Prostate gland (tissue), 2 donors: ENCODE measurements at regions not wholly inside any gene's neighbourhood (a gene's known extent, or its start where the extent isn't known, plus 50 kb on each side); places are given as distances from the start of the nearest gene placed in this dataset.

Experiments used
- DNase-seq: peaks from one replicate; pipeline ENCODE4 v3.0.0-alpha.2; 2019; ENCODE audit warnings: low spot score
- H3K27ac ChIP-seq, 2 donors: fragments of 200-600 bp; sonication (generic); 2 replicates each; pipeline ENCODE4 v1.5.1; 2017 to 2019
- H3K27me3 ChIP-seq: fragments of 200-600 bp; sonication (generic); replicated peaks from 2 replicates; pipeline ENCODE4 v1.5.1; 2019; ENCODE audit not compliant: insufficient read depth
- H3K36me3 ChIP-seq, 2 donors: fragments of 200-600 bp; sonication (generic); 1 replicate in 1 of 2; 2 replicates in 1 of 2; pipeline versions ENCODE4 v1.5.1 to v1.8.1; 2017 to 2019
- H3K4me1 ChIP-seq: fragments of 200-600 bp; sonication (generic); replicated peaks from 2 replicates; pipeline ENCODE4 v1.5.1; 2019
- H3K4me3 ChIP-seq, 2 donors: fragments of 200-600 bp; sonication (generic); 2 replicates each; pipeline ENCODE4 v1.5.1; 2017 to 2019
- H3K9me3 ChIP-seq: fragments of 200-600 bp; sonication (generic); 2 replicates; pipeline ENCODE4 v1.5.1; 2017
- POLR2A ChIP-seq: fragments of 450-650 bp; IDR thresholded peaks from one replicate; pipeline ENCODE4 v1.6.1; 2016; ENCODE audit warnings: antibody characterized with exemption, mild to moderate bottlenecking
- POLR2AphosphoS5 ChIP-seq: sonication (generic); formaldehyde crosslinking; IDR thresholded peaks from one replicate; pipeline ENCODE4 v1.6.1; 2017; ENCODE audit warnings: antibody characterized with exemption
- WGBS: methylation state at CpG from one replicate; pipeline ENCODE4 v1.1.5; 2018; 5-methylcytosine and 5-hydroxymethylcytosine counted together
- intact Hi-C: fragments of 100-400 bp; cut with DNase I; formaldehyde crosslinking; loops from one replicate; pipeline ENCODE4 v1.14.2; 2022
- TF ChIP-seq, protein P1 (sequence below), 4 experiments: fragments of 200-600 bp in 2 of 4; fragments of 450-650 bp in 2 of 4; sonication (generic) in 2 of 4; IDR thresholded peaks; 1 replicate in 3 of 4; 2 replicates in 1 of 4; pipeline ENCODE4 v1.5.1; 2016 to 2019; ENCODE audit warnings: antibody characterized with exemption in 4 of 4, mild to moderate bottlenecking in 2 of 4, moderate library complexity in 2 of 4

DNA sequence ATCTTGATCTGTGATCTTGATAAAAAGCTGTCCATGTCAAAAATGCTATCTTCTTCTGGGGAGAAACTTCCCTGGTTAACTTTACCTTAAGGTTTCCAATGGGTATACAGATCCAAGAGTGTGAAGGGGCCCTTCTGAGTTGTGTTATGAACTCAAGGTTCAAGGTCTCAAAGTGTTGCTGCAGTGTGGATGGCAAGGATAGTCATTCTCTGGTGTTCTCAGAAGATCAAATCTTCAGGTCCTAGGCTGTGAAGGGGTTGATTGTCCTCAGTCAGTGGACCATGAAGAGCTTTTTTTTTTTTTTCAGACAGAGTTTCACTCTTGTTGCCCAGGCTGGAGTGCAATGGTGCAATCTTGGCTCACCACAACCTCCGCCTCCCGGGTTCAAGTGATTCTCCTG is 114.4 kb downstream of the SPTSSA start:
- WGBS: 96% methylated on average over 2 of the region's 2 CpGs
- H3K27me3 ChIP-seq: no peaks in the 10 kb centered on the region
- intact Hi-C loops: no loop called here

DNA sequence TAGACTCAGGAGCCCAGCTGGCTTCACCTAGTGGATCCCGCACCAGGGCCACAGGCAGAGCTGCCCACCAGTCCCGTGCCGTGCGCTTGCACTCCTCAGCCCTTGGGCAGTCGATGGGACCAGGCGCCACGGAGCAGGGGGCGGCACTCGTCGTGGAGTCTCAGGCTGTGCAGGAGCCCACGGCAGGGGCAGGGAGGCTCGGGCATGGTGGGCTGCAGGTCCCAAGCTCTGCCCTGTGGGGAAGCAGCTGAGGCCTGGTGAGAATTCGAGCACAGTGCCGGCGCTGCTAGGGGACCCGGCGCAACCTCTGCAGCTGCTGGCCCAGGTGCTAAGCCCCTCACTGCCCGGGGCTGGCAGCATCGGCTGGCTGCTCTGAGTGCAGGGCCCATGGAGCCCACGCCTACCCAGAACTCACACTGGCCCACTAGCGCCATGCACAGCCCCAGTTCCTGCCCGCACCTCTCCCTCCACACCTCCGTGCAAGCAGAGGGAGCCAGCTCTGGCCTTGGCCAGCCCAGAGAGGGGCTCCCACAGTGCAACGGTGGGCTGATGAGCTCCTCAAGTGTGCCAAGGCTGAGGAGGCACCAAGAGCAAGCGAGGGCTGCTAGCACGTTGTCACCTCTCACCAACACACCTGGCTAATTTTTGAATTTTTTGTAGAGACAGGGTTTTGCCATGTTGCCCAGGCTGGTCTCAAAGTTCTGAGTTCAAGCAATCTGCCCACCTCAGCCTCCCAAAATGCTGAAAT is 116.1 kb downstream of the SPTSSA start:
- TF ChIP-seq, protein P1, sequence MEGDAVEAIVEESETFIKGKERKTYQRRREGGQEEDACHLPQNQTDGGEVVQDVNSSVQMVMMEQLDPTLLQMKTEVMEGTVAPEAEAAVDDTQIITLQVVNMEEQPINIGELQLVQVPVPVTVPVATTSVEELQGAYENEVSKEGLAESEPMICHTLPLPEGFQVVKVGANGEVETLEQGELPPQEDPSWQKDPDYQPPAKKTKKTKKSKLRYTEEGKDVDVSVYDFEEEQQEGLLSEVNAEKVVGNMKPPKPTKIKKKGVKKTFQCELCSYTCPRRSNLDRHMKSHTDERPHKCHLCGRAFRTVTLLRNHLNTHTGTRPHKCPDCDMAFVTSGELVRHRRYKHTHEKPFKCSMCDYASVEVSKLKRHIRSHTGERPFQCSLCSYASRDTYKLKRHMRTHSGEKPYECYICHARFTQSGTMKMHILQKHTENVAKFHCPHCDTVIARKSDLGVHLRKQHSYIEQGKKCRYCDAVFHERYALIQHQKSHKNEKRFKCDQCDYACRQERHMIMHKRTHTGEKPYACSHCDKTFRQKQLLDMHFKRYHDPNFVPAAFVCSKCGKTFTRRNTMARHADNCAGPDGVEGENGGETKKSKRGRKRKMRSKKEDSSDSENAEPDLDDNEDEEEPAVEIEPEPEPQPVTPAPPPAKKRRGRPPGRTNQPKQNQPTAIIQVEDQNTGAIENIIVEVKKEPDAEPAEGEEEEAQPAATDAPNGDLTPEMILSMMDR (IDR thresholded peaks at IDR 0.05): no peak
- no peak for TF ChIP-seq POLR2AphosphoS5
- no peak for TF ChIP-seq POLR2A
- H3K27me3 ChIP-seq: no peaks in the 10 kb centered on the region
- no peak overlapping the region for H3K27ac ChIP-seq
- no peaks in the 10 kb centered on the region for H3K9me3 ChIP-seq
- WGBS: 91% methylated on average over 13 of the region's 26 CpGs
- H3K36me3 ChIP-seq: no peaks in the 10 kb centered on the region
- H3K4me1 ChIP-seq: no peaks in the 10 kb centered on the region
- DNase-seq: no peak
- no peak overlapping the region for H3K4me3 ChIP-seq
- intact Hi-C loops: no loop called here

More for the DNA sequence above, 114.4 kb downstream of the SPTSSA start:
- Histone ChIP-seq H3K9me3 (no peaks in the 10 kb centered on the region), H3K27ac (no peak overlapping the region), H3K36me3 (no peaks in the 10 kb centered on the region), H3K4me3 (no peak overlapping the region), H3K4me1 (no peaks in the 10 kb centered on the region)
- DNase-seq: no peak
- no peak for TF ChIP-seq POLR2AphosphoS5
- no peak for TF ChIP-seq POLR2A
- TF ChIP-seq, protein P1 (IDR thresholded peaks at IDR 0.05): no peak

DNA sequence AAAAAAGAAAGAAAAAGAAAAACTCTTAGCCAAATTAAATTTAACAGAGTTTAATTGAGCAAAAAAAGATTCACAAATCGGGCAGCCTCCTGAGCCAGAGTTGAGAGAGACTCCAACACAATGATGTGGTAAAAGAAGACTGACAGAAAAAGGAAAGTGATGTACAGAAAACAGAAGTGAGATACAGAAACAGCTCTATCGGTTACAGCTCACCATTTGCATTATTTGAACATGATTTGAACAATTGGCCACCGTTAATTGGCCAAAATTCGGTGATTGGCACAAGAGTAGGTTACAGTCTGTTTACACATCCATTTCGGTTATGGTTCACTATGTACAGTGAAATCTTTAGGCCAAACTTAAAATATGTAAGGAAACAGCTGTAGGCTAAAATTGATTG is 117.7 kb downstream of the SPTSSA start:
- H3K27ac ChIP-seq: no peak overlapping the region
- no peaks in the 10 kb centered on the region for H3K9me3 ChIP-seq
- H3K4me3 ChIP-seq: no peak overlapping the region
- no peaks in the 10 kb centered on the region for H3K4me1 ChIP-seq
- no peaks in the 10 kb centered on the region for H3K36me3 ChIP-seq
- 86% methylated on average over 5 of the region's 5 CpGs for WGBS
- no peak for TF ChIP-seq POLR2A
- TF ChIP-seq, protein P1 (IDR thresholded peaks at IDR 0.05): no peak
- no peak for TF ChIP-seq POLR2AphosphoS5
- H3K27me3 ChIP-seq: no peaks in the 10 kb centered on the region
- intact Hi-C loops: no loop called here
- no peak for DNase-seq

DNA sequence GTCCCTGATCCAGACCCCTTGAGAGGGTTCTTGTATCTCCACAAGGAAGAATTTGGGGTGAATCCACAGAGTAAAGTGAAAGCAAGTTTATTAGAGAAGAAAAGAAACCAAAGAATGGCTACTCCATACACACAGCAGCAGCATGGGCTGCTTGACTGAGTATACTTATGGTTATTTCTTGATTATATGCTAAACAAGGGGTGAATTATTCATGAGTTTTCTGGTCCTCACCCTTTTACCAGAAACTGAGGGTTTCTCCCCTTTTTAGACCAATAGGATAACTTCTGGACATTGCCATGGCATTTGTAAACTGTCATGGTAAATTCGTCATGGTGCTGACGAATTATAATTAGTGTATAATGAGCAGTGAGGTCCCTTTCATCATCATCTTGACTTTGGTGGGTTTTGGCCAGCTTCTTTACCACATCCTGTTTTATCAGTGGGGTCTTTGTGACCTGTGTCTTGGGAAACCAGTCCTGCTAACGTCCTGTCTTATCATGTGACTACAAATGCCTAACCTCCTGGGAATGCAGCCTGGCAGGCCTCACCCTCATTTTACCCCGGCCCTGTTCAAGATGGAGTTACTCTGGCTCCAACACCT is 121.9 kb downstream of the SPTSSA start:
- Histone ChIP-seq H3K4me1 (no peaks in the 10 kb centered on the region), H3K9me3 (no peaks in the 10 kb centered on the region), H3K4me3 (no peak overlapping the region), H3K27ac (no peak overlapping the region), H3K27me3 (no peaks in the 10 kb centered on the region), H3K36me3 (no peaks in the 10 kb centered on the region)
- TF ChIP-seq POLR2AphosphoS5: no peak
- no peak for TF ChIP-seq POLR2A
- TF ChIP-seq, protein P1 (IDR thresholded peaks at IDR 0.05): no peak
- no peak for DNase-seq
- WGBS: 63% methylated on average over 4 of the region's 4 CpGs
- intact Hi-C loops: no loop called here

DNA sequence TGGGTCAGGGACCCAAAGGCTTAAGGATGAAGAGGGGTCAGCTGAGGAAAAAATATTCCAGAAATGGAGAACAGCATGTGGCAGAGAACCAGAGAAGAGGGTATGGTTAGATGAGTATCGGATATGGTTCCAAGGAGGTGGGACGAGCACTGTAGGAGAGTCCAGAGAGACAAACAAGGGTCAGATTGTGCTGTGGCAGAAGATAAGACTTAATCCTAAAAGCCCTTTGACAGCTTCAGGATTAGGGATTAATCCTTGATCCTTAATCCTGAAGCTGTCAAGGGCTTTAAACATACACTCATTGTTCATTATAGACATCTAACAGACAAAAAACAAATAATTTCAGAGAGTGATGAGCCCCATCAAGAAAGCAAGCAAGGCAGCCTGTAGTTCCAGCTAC is 124.0 kb downstream of the SPTSSA start:
- no peaks in the 10 kb centered on the region for H3K36me3 ChIP-seq
- H3K27ac ChIP-seq: no peak overlapping the region
- 90% methylated on average over 2 of the region's 2 CpGs for WGBS
- intact Hi-C loops: no loop called here
- no peak for DNase-seq
- no peak overlapping the region for H3K4me3 ChIP-seq
- no peaks in the 10 kb centered on the region for H3K27me3 ChIP-seq
- no peak for TF ChIP-seq POLR2AphosphoS5
- no peak for TF ChIP-seq POLR2A
- TF ChIP-seq, protein P1 (IDR thresholded peaks at IDR 0.05): no peak
- H3K4me1 ChIP-seq: no peaks in the 10 kb centered on the region
- no peaks in the 10 kb centered on the region for H3K9me3 ChIP-seq
